HepG2 (cell line): ENCODE measurements at regions not wholly inside any gene's neighbourhood (a gene's known extent, or its start where the extent isn't known, plus 50 kb on each side); places are given as distances from the start of the nearest gene placed in this dataset.
A peak's percentile ranks its signal among the peaks of the same experiment; 100 is the strongest.

Experiments
- ATAC-seq: fragments of 200-7000 bp; cut with Tn5 transposase; 3 replicates; pipeline ENCODE4 v1.9.1; 2020; ENCODE audit warnings: mild to moderate bottlenecking, moderate library complexity
- BruUV-seq: library from RNA; stranded (reverse); fragments of 400-500 nt; replicated peaks from 2 replicates; lab custom pipeline; 2021; lab: Mats Ljungman, UMichigan
- CTCF ChIA-PET: fragments of 300-600 bp; formaldehyde crosslinking; extraction: SDS; loops from one replicate; lab custom pipeline; 2021; ENCODE audit warnings: low total read pairs, inconsistent platforms, low intra/inter-chr PET ratio; lab: Yijun Ruan, JAX
- POLR2A ChIA-PET: fragments of 350-600 bp; sonication (Branson Sonifier 250); formaldehyde crosslinking; loops from one replicate; lab custom pipeline; 2020; ENCODE audit warnings: antibody characterized with exemption, inconsistent platforms; lab: Yijun Ruan, JAX
- DNase-seq: peaks from one replicate; pipeline ENCODE4 v3.0.0-alpha.2; 2015; ENCODE audit warnings: low spot score
- FAIRE-seq: peaks from 3 replicates; lab custom pipeline; 2011; peaks lifted over from hg19 to GRCh38; lab: Jason Lieb, UNC
- H2AFZ ChIP-seq: one replicate; pipeline ENCODE4 v1.6.1; 2011; ENCODE audit warnings: low read length, inconsistent platforms
- H3K27ac ChIP-seq: fragments of 300-600 bp; 3 replicates; pipeline ENCODE4 v1.8.0; 2011; ENCODE audit warnings: mixed run types, mild to moderate bottlenecking, mixed read lengths, low read length, inconsistent platforms; ENCODE audit not compliant: insufficient read depth; ENCODE audit errors: extremely low read length
- H3K27me3 ChIP-seq, 2 experiments: fragments of 200-600 bp in 1 of 2; 2 replicates in 1 of 2; 3 replicates in 1 of 2; pipeline versions ENCODE4 v1.6.0 to v1.8.0; 2011; ENCODE audit warnings: low read length in 2 of 2, mild to moderate bottlenecking in 2 of 2, moderate library complexity in 2 of 2, inconsistent platforms in 1 of 2; ENCODE audit not compliant: insufficient read depth in 2 of 2, control insufficient read depth in 1 of 2
- H3K36me3 ChIP-seq, 2 experiments: fragments of 200-600 bp in 1 of 2; replicated peaks in 1 of 2; 2 replicates in 1 of 2; 3 replicates in 1 of 2; pipeline versions ENCODE4 v1.5.1 to v1.8.0; 2011; ENCODE audit warnings: low read length in 2 of 2, inconsistent platforms in 1 of 2; ENCODE audit not compliant: insufficient read depth in 2 of 2, control insufficient read depth in 1 of 2
- H3K4me1 ChIP-seq: 2 replicates; pipeline ENCODE4 v1.5.1; 2012; ENCODE audit warnings: low read length, inconsistent platforms; ENCODE audit not compliant: insufficient read depth
- H3K4me2 ChIP-seq: 2 replicates; pipeline ENCODE4 v1.6.0; 2011; ENCODE audit warnings: low read depth, low read length, inconsistent platforms
- H3K4me3 ChIP-seq, 3 experiments: fragments of 200-600 bp in 1 of 3; sonication (generic), shearing (Covaris generic) in 1 of 3; replicated peaks in 1 of 3; 2 replicates each; pipeline ENCODE4 v1.5.1; 2011 to 2016; ENCODE audit warnings: low read length in 3 of 3, inconsistent platforms in 2 of 3, low read depth in 2 of 3, mild to moderate bottlenecking in 2 of 3, control low read depth in 1 of 3, mixed read lengths in 1 of 3; ENCODE audit not compliant: insufficient read depth in 1 of 3
- H3K79me2 ChIP-seq: one replicate; pipeline ENCODE4 v1.6.1; 2011; ENCODE audit warnings: low read length, inconsistent platforms; ENCODE audit not compliant: insufficient read depth
- H3K9ac ChIP-seq: 2 replicates; pipeline ENCODE4 v1.6.0; 2011; ENCODE audit warnings: mild to moderate bottlenecking, low read depth, low read length, inconsistent platforms; ENCODE audit not compliant: insufficient read depth
- H3K9me3 ChIP-seq: 2 replicates; pipeline ENCODE4 v1.5.1; 2012; ENCODE audit warnings: mild to moderate bottlenecking, low read length
- H4K20me1 ChIP-seq: 2 replicates; pipeline ENCODE4 v1.6.0; 2011; ENCODE audit warnings: inconsistent platforms, mild to moderate bottlenecking, low read length, moderate library complexity; ENCODE audit not compliant: insufficient read depth
- FOSL1 ChIP-seq: sonication (generic); formaldehyde crosslinking; IDR thresholded peaks from 2 replicates; pipeline ENCODE4 v1.9.0; 2021; ENCODE audit warnings: missing genetic modification reagents, borderline replicate concordance
- FOXO1 ChIP-seq: sonication (generic); formaldehyde crosslinking; IDR thresholded peaks from 2 replicates; pipeline ENCODE4 v1.4.0; 2020; ENCODE audit warnings: missing genetic modification reagents
- HES4 ChIP-seq: sonication (generic); formaldehyde crosslinking; IDR thresholded peaks from 2 replicates; pipeline ENCODE4 v1.9.0; 2021; ENCODE audit warnings: mild to moderate bottlenecking, missing genetic modification reagents, borderline replicate concordance
- HNF4G ChIP-seq, 2 experiments: sonication (generic) in 1 of 2; formaldehyde crosslinking in 1 of 2; IDR thresholded peaks; 2 replicates each; pipeline versions ENCODE4 v1.4.0 to v1.6.1; 2011 to 2020; ENCODE audit warnings: borderline replicate concordance in 2 of 2, low read depth in 2 of 2, mild to moderate bottlenecking in 2 of 2, low read length in 1 of 2, missing genetic modification reagents in 1 of 2, moderate library complexity in 1 of 2
- HOXD1 ChIP-seq: sonication (generic); formaldehyde crosslinking; IDR thresholded peaks from 2 replicates; pipeline ENCODE4 v1.5.0; 2020; ENCODE audit warnings: missing genetic modification reagents
- PCBP2 ChIP-seq: fragments of 200-400 bp; formaldehyde crosslinking; optimal IDR thresholded peaks from 2 replicates; pipeline ENCODE3; 2018; ENCODE audit warnings: low read length, low read depth; ENCODE audit not compliant: poor library complexity, severe bottlenecking
- PHF21A ChIP-seq: sonication (generic); formaldehyde crosslinking; IDR thresholded peaks from 2 replicates; pipeline ENCODE4 v1.5.0; 2020; ENCODE audit warnings: mild to moderate bottlenecking, missing genetic modification reagents
- REPIN1 ChIP-seq: sonication (generic); formaldehyde crosslinking; IDR thresholded peaks from 2 replicates; pipeline ENCODE4 v1.8.0; 2022; ENCODE audit warnings: missing genetic modification reagents, low read depth, mild to moderate bottlenecking, borderline replicate concordance
- RXRA ChIP-seq: sonication (generic); formaldehyde crosslinking; IDR thresholded peaks from 2 replicates; pipeline ENCODE4 v1.5.1; 2020; ENCODE audit warnings: missing genetic modification reagents
- RXRB ChIP-seq: IDR thresholded peaks from 2 replicates; pipeline ENCODE4 v1.6.1; 2016; ENCODE audit warnings: borderline replicate concordance, missing genetic modification reagents, missing compliant biosample characterization
- SMAD3 ChIP-seq: sonication (generic); formaldehyde crosslinking; IDR thresholded peaks from 2 replicates; pipeline ENCODE4 v1.4.0; 2020; ENCODE audit warnings: missing genetic modification reagents
- SMC3 ChIP-seq: IDR thresholded peaks from 2 replicates; pipeline ENCODE4 v1.6.1; 2011; ENCODE audit warnings: low read length, improper control_type of control experiment
- STAG1 ChIP-seq: sonication (generic); formaldehyde crosslinking; IDR thresholded peaks from 2 replicates; pipeline ENCODE4 v1.4.0; 2020; ENCODE audit warnings: missing genetic modification reagents
- ZBTB21 ChIP-seq: sonication (generic); formaldehyde crosslinking; IDR thresholded peaks from 2 replicates; pipeline ENCODE4 v1.4.0; 2020; ENCODE audit warnings: missing genetic modification reagents
- ZNF558 ChIP-seq: sonication (generic); formaldehyde crosslinking; IDR thresholded peaks from 2 replicates; pipeline ENCODE4 v1.9.0; 2022; ENCODE audit warnings: mild to moderate bottlenecking, missing genetic modification reagents, borderline replicate concordance
- ZNF615 ChIP-seq: sonication (generic); formaldehyde crosslinking; IDR thresholded peaks from 2 replicates; pipeline ENCODE4 v1.5.0; 2020; ENCODE audit warnings: mild to moderate bottlenecking, missing genetic modification reagents, borderline replicate concordance
- ZNF749 ChIP-seq: sonication (generic); formaldehyde crosslinking; IDR thresholded peaks from 2 replicates; pipeline ENCODE4 v1.8.0; 2022; ENCODE audit warnings: mild to moderate bottlenecking, missing genetic modification reagents, moderate library complexity, borderline replicate concordance
- ZNF790 ChIP-seq: sonication (generic); formaldehyde crosslinking; IDR thresholded peaks from 2 replicates; pipeline ENCODE4 v1.8.0; 2022; ENCODE audit warnings: missing genetic modification reagents, mild to moderate bottlenecking, borderline replicate concordance
- WGBS: methylation state at CpG from one replicate; pipeline ENCODE4 v1.1.6; 2017; ENCODE audit warnings: low lambda C conversion rate; 5-methylcytosine and 5-hydroxymethylcytosine counted together
- in situ Hi-C: cut with HindIII; loops from 2 replicates; pipeline ENCODE4 v1.10.0; 2017; ENCODE audit warnings: low pct_unique_long_range_greater_than_20kb; ENCODE audit not compliant: extremely low pct_ligation_motif_present
- intact Hi-C: fragments of 100-400 bp; cut with micrococcal nuclease; formaldehyde crosslinking; loops from one replicate; pipeline ENCODE4 v1.10.0; 2022; ENCODE audit not compliant: unreplicated experiment
- TF ChIP-seq, protein P1 (sequence below): IDR thresholded peaks from 2 replicates; pipeline ENCODE4 v1.6.1; 2016; ENCODE audit warnings: missing compliant biosample characterization, missing genetic modification reagents, borderline replicate concordance
- TF ChIP-seq, protein P2 (sequence below): sonication (generic); formaldehyde crosslinking; IDR thresholded peaks from 2 replicates; pipeline ENCODE4 v1.9.0; 2021; ENCODE audit warnings: missing genetic modification reagents, borderline replicate concordance
- TF ChIP-seq, protein P3 (sequence below): IDR thresholded peaks from 2 replicates; pipeline ENCODE4 v1.6.1; 2016; ENCODE audit warnings: mild to moderate bottlenecking, missing biosample characterization, missing genetic modification reagents

DNA sequence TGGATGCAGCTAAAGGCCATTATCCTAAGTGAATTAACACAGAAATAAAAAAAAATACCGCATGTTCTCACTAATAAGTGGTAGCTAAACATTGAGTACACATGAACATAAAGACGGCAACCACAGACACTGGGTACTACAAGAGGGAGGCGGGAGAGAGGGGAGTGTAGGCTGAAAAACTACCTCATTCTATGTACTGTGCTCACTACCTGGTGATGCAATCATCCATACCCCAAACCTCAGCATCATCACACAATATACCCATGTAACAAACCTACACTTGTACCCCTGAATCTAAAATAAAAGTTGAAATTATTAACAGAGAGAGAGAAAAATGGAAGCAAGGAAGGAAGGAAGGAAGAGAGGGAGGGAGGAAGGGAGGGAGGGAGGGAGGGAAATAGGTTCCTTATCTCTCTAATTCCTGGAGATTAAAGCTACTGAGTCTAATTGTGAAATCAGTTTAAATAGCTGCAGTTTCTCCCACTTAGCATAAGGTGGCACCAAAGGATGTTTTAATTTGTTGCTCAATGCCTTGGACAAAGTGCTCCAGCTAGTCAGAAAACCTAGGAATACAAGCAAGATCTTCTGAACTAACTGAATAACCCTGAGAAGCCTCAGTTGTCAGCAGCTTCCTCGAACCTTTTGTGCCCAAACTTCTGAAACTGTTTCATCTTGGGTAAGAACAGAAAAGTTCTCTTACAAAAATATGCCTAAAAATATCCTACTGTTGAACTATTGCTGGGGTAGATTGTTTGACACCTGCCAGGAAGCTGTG is 79.4 kb upstream of the ATP11B start (continued):
- TF ChIP-seq HES4 (no peak), PCBP2 (peak; percentile 26), STAG1 (CRISPR knock-in tag) (peak; percentile 77), SMC3 (peak; percentile 61), RXRB (no peak), HNF4G (IDR thresholded peaks at IDR 0.05; ENCODE audit: borderline replicate concordance, low read depth, low read length) (no peak), HNF4G (CRISPR knock-in tag; IDR thresholded peaks at IDR 0.05; ENCODE audit: borderline replicate concordance, low read depth) (no peak)

DNA sequence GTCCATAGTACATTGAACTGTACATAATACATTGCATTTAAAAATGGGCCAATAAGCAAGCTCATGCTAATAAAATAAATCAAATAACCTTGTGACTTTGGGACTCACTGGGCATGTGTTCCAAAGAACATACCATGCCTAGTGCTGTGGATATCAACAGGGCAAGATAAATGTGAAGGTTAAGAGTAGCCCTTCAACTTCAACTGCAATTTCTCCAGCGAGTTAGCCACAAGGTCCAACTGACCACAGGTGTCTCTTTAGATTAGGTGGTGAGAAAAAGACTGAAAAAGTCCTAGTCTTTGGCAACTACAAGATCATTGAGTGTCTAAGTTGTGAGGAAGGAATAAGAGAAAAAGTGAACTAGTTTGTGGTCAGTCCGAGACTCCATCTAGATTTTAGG is 78.3 kb upstream of the ATP11B start:
- DNase-seq (no peak), FAIRE-seq (no peak), ATAC-seq (no peak)
- POLR2A ChIA-PET: no interaction called here
- intact Hi-C loops (loop anchor here (10.0 kb wide), 4 partner anchors 80 to 670 kb away; partner anchors contain the start of gene ATP11B), in situ Hi-C loops (loop anchor here (10.0 kb wide), 1 partner anchor 120 kb away; no protein-coding TSS in a partner anchor)
- no peak overlapping the region for H3K27ac ChIP-seq
- H3K79me2 ChIP-seq: no peaks in the 10 kb centered on the region
- H3K4me1 ChIP-seq: peaks cover 35% of the 10 kb centered on the region
- TF ChIP-seq ZNF558 (CRISPR knock-in tag) (no peak), PHF21A (CRISPR knock-in tag) (no peak), ZBTB21 (no peak), ZNF749 (CRISPR knock-in tag) (no peak), RXRA (CRISPR knock-in tag) (no peak), ZNF615 (no peak), FOSL1 (CRISPR knock-in tag) (no peak), REPIN1 (no peak), FOXO1 (CRISPR knock-in tag) (no peak), HOXD1 (CRISPR knock-in tag) (no peak), ZNF790 (CRISPR knock-in tag) (no peak), SMAD3 (CRISPR knock-in tag) (no peak)
- TF ChIP-seq, protein P1, sequence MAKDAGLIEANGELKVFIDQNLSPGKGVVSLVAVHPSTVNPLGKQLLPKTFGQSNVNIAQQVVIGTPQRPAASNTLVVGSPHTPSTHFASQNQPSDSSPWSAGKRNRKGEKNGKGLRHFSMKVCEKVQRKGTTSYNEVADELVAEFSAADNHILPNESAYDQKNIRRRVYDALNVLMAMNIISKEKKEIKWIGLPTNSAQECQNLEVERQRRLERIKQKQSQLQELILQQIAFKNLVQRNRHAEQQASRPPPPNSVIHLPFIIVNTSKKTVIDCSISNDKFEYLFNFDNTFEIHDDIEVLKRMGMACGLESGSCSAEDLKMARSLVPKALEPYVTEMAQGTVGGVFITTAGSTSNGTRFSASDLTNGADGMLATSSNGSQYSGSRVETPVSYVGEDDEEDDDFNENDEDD (CRISPR knock-in tag): no peak
- TF ChIP-seq, protein P2, sequence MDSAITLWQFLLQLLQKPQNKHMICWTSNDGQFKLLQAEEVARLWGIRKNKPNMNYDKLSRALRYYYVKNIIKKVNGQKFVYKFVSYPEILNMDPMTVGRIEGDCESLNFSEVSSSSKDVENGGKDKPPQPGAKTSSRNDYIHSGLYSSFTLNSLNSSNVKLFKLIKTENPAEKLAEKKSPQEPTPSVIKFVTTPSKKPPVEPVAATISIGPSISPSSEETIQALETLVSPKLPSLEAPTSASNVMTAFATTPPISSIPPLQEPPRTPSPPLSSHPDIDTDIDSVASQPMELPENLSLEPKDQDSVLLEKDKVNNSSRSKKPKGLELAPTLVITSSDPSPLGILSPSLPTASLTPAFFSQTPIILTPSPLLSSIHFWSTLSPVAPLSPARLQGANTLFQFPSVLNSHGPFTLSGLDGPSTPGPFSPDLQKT (CRISPR knock-in tag): no peak
- TF ChIP-seq, protein P3, sequence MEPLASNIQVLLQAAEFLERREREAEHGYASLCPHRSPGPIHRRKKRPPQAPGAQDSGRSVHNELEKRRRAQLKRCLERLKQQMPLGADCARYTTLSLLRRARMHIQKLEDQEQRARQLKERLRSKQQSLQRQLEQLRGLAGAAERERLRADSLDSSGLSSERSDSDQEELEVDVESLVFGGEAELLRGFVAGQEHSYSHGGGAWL (CRISPR knock-in tag): no peak
- 44% methylated on average over 2 of the region's 2 CpGs for WGBS
- no peaks in the 10 kb centered on the region for H3K27me3 ChIP-seq
- H3K9ac ChIP-seq: no peak overlapping the region
- H3K9me3 ChIP-seq: no peaks in the 10 kb centered on the region
- no peak overlapping the region for H2AFZ ChIP-seq
- H4K20me1 ChIP-seq: no peaks in the 10 kb centered on the region
- H3K4me2 ChIP-seq: no peak overlapping the region
- no TSS peak for BruUV-seq
- H3K36me3 ChIP-seq: no peaks in the 10 kb centered on the region
- CTCF ChIA-PET: interaction anchor here (2.1 kb wide), 1 partner anchor 123 kb away, joined by 16 read pairs; no protein-coding TSS in a partner anchor
- no peak overlapping the region for H3K4me3 ChIP-seq
